ENCODE measurements at regions not wholly inside any gene's neighbourhood (a gene's known extent, or its start where the extent isn't known, plus 50 kb on each side); places are given as distances from the start of the nearest gene placed in this dataset.
A peak's percentile ranks its signal among the peaks of the same experiment; 100 is the strongest.
"Not testable (repeated sequence)": the region's sequence is repeated elsewhere in the genome, so short reads cannot be mapped to it uniquely, and the experiment has no call there.

DNA sequence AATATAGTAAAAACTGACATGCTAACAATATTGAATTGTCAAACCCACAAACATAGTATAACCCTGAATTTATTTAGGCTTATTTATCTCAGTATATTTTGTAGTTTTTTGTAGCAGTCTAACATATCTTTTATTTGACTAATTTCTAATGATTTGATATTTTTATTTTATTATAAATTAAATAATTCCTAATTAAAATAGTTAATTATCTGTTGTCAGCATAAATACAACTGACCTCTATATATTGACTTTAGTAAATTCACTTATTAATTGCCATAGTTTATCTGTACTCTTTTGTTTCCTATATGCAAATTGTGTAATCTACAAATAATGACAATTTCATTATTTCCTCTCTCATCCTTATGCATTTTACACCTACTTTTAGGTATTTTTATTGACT is 215.1 kb upstream of the KIF2A start:
- TF ChIP-seq, protein P1, sequence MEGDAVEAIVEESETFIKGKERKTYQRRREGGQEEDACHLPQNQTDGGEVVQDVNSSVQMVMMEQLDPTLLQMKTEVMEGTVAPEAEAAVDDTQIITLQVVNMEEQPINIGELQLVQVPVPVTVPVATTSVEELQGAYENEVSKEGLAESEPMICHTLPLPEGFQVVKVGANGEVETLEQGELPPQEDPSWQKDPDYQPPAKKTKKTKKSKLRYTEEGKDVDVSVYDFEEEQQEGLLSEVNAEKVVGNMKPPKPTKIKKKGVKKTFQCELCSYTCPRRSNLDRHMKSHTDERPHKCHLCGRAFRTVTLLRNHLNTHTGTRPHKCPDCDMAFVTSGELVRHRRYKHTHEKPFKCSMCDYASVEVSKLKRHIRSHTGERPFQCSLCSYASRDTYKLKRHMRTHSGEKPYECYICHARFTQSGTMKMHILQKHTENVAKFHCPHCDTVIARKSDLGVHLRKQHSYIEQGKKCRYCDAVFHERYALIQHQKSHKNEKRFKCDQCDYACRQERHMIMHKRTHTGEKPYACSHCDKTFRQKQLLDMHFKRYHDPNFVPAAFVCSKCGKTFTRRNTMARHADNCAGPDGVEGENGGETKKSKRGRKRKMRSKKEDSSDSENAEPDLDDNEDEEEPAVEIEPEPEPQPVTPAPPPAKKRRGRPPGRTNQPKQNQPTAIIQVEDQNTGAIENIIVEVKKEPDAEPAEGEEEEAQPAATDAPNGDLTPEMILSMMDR (conservative IDR thresholded peaks at IDR 0.05; ENCODE audit: low read depth, low read length), result no peak
- no peak overlapping the region for H3K4me3 ChIP-seq (ENCODE audit: low read length)
- DNase-seq (ENCODE audit: low read depth), result no peak

DNA sequence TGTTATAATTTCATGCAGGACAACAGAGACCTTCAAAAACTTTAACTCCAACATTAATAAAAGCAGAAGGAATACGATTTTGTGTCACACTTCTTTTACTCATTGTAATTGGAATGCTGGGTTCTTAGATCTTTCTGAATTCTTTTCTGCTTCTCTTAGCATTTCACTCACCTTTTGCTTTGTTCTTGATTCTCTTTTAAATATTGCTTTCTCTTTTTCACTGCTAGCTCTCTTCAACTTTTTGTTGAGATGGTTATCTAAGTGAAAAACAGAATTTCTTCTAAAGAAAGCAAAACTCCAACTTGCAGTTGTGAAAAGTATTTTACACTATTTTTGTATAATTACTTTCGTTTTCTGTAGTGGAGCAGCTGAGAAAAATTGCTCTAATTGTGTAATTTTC is 212.6 kb upstream of the KIF2A start:
- H3K4me3 ChIP-seq (ENCODE audit: low read length), result no peak overlapping the region
- TF ChIP-seq, protein P1 (conservative IDR thresholded peaks at IDR 0.05; ENCODE audit: low read depth, low read length), result no peak
- DNase-seq (ENCODE audit: low read depth), result no peak

DNA sequence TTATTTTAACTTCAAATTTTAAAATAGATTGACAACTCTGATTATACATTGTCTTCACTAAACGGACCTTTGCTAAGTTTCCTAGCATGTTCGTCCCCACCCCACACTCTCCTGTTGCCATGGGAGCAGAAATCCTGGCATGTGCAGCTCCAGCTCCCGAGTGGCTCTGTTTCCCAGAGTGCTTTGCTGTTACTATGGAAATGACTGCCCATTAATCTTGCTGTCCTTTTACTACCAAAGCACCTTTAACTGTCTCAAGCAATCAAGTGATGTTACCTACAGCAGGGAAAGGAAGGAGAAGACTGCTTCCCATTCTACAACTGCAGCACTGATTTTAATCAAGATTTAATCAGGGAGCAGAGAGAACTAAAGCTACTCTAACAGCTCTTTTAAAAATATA is 212.0 kb upstream of the KIF2A start:
- DNase-seq (ENCODE audit: low read depth), result peak; percentile 76
- no peak overlapping the region for H3K4me3 ChIP-seq (ENCODE audit: low read length)
- TF ChIP-seq, protein P1 (conservative IDR thresholded peaks at IDR 0.05; ENCODE audit: low read depth, low read length), result no peak

DNA sequence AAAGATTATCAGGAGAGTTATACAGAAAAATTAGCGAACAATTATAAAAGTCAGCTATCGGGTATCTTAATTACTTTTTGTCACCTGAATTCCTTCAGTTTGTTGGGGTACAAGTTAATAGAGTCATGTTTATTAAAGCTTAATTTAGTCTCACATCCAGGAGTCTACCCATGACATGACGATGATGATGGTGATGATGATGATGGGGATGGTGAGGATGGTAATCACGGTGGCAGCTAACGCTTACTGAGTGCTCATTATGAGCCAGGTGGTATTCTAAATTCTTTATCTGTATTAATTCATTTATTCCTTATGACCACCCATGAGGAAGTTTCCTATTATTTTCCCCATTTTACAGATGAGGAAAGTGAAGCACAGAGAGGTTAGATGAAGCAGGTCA is 208.6 kb upstream of the KIF2A start:
- TF ChIP-seq, protein P1 (conservative IDR thresholded peaks at IDR 0.05; ENCODE audit: low read depth, low read length), result no peak
- DNase-seq (ENCODE audit: low read depth), result no peak
- H3K4me3 ChIP-seq (ENCODE audit: low read length), result no peak overlapping the region

DNA sequence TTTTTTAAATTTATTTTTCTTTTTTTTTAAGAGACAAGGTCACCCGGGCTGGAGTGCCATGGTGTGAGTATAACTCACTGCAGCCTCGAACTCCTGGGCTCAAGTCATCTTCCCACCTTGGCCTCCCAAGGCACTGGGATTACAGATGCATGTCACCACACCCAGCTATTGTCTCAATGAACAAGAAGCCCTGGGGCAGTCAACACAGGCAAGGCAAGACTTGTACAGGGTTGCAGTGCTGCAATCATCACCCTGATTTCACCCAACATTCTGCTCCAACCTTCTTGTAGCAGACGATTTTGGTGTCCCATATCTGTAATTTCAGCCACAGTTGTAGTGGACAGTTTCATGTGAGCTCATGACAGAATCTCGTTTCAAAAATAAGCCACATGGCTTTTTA is 205.8 kb upstream of the KIF2A start:
- H3K4me3 ChIP-seq (ENCODE audit: low read length), result no peak overlapping the region
- TF ChIP-seq, protein P1 (conservative IDR thresholded peaks at IDR 0.05; ENCODE audit: low read depth, low read length), result no peak
- DNase-seq (ENCODE audit: low read depth), result no peak

DNA sequence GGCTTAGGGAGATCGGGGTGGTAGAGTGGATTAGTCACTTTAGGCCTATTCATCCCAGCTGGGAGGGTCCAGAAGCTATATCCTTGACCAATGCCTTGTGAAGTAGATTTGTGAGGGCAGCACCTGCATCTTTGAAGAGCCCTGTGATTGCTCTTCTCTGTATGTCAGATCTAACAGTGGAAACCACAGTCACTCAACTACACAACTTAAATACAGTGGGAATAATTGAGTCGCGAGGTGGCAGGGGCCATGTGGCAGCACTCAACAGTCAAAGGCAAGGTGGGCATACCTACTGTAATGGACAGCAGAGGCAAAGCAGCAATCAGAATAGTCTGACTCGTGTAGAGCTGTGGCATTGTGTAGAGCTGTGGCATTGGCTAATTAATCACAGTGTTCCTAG is 202.1 kb upstream of the KIF2A start:
- H3K4me3 ChIP-seq (ENCODE audit: low read length); DNase-seq (ENCODE audit: low read depth): not testable (repeated sequence)

DNA sequence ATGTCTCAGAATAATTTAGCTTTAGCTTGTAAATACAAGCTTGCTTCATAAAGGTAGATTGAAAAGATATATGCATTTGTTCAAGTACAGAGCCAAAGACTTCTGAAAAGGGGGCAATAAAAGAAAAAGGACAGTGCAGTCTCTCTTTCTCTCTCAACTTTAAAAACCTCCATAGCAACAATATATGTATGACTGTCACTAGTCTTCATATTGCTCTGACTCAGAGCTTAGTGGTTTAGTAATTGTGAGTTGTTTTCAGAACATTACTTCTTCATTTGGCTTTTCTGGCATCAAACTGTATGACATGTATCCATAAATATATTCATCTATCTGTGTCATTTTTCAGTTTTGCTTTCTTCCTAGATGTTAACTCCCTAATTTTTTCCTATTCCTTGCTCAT is 194.6 kb upstream of the KIF2A start:
- TF ChIP-seq, protein P1 (conservative IDR thresholded peaks at IDR 0.05; ENCODE audit: low read depth, low read length), result no peak
- DNase-seq (ENCODE audit: low read depth), result no peak

DNA sequence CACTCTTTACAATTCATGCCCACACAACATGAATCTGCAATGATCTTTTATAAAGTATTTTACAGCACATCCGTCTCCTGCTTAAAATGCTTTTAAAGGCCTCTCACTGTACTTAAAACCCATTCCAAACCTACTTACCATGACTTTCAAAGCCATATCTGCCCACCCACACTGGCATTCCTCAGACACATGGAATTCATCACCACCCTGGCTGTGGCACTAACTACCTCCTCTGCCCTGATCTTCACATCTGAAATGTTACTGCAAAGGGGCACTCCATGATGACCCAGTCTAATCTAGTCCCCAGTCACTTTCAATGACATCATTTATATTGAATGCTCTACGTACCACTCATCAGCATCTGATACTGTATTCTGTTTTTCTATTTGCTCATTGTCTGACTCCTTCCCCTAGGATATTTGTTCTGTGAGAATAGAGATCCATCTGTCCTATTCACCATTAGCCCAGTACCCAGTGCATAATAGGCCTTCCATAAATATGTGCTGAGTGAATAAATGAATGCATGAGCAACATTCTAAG is 193.2 kb upstream of the KIF2A start:
- no peak for DNase-seq (ENCODE audit: low read depth)
- TF ChIP-seq, protein P1 (conservative IDR thresholded peaks at IDR 0.05; ENCODE audit: low read depth, low read length), result no peak
- H3K4me3 ChIP-seq (ENCODE audit: low read length), result no peak overlapping the region

More for the DNA sequence above, 194.6 kb upstream of the KIF2A start:
- no peak overlapping the region for H3K4me3 ChIP-seq (ENCODE audit: low read length)

All from retinal pigment epithelial cell (primary cell).